ENCODE measurements at regions not wholly inside any gene's neighbourhood (a gene's known extent, or its start where the extent isn't known, plus 50 kb on each side); places are given as distances from the start of the nearest gene placed in this dataset.
A peak's percentile ranks its signal among the peaks of the same experiment; 100 is the strongest.
"Not testable (repeated sequence)": the region's sequence is repeated elsewhere in the genome, so short reads cannot be mapped to it uniquely, and the experiment has no call there.

- not testable (repeated sequence) for DNase-seq
These were observed 94.8 kb upstream of the BNIP2 start for GRCh38 chr15:59783774-59784520.

DNA sequence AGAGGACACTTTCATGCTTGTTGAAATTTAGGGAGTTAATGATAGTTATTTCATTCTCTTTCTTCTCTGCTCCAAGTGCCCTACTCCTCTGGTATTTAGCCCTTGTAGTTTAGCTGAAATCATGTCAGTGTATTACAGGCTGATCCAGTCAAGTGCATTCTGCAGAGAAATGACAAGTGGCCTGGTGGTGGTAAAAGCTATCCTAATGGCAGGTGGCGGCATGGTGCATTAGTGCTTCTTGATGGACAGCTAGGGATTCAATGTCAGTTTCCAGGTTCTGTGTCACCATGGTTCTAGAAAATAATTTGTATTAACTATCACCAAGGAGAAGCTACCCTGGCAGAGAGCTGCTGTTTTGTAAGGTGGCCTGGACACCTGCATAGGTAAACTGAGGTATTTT is 90.0 kb upstream of the BNIP2 start:
- DNase-seq, result peak in 1 of 3 experiments; percentile 4

DNA sequence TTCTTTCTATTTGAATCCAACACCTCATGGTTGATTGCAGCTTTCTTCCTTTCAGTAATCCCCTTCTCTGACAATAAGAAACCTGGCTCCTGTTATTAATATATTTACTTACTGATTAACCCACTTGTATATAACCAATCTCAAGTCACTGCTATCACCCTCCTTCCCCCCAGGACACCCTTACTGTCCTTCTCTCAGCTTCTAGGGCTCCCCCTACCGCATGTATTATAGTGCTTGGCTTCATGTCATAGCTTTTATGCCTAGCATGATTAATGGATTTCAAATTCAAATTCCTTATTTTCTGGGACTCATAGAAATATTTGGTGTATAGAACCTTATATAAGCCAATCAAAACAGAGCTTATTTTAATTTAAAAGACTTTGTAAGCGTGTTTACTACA is 75.7 kb upstream of the BNIP2 start:
- DNase-seq, result no peak

DNA sequence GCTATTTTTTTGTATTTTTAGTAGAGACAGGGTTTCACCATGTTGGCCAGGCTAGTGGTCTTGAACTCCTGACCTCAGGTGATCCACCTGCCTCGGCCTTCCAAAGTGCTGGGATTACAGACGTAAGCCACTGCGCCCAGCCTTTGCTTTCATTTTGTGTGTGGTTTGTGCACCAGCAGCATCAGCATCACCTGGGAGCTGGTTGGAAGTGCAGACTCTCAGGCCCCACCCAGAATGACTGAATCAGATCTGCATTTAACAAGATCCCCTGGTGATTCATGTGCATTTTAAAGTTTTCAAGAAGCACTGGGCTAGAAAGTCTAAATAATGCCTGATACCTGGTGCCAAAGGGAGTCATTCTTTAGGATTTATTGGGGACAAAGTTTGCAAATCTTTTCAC is 73.4 kb upstream of the BNIP2 start:
- DNase-seq, result no peak

GRCh38 chr15:59760256-59760655 is 71.1 kb upstream of the BNIP2 start:
- DNase-seq, result not testable (repeated sequence)

- DNase-seq, result peak in 2 of 3 experiments; percentile 33 to 81
These were observed 62.7 kb upstream of the BNIP2 start for GRCh38 chr15:59751552-59752413.

DNA sequence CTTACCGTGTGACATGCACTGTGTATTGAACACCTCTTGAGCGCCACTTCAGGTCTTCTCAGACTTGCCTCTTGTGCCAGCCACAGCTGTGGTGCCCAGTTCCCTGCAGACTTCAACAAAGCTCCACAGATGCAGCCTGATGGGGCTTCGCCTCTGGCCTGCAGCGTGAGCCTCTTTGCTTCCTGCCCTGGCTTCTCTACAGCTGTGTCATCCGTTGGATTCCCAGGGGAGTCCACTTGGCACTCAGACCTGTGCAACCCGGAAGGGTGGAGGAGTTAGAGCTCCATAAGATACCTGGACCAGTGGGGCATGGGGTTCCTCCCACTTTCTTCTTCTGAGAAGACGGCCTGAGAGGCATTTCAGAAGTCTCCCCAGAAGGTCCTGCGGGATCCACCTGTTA is 57.7 kb upstream of the BNIP2 start:
- DNase-seq, result peak in 2 of 3 experiments; percentile 25 to 70

GRCh38 chr15:59741274-59741906 is 52.3 kb upstream of the BNIP2 start:
- peak; percentile 21 to 94 (median 78) for DNase-seq

DNA sequence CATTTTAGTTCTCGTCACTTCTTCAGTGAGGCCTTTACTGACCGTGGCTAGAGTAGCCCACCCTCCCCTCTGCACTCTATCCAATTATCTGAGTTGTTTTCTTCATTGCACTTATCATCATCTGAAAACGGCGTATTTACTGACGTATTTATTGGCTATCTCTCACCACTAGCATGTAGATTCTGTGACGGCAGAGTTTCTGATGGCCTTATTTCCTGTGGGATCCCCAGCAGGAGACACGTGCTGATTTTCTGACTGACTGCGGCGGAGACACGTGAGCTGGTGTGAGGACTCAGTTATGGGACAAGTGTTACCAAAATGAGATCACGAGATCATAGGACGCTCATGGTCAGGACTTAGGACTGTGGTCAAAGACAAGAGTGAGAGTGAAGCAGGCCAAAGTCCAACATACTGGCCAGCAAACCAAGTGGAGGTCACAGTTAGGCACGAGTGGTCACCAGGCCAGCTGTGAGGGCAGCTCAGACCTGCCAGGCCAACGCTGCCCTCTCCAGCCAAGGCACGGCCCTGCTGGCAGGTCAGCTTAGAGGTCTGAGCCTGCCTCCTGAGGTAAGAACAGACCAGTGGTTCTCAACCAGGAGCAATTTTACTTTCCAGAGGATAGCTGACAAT is 50.6 kb upstream of the BNIP2 start:
- DNase-seq, result peak in 1 of 3 experiments; percentile 13
